Forelimb muscle (tissue), 1 donor: ENCODE measurements at regions not wholly inside any gene's neighbourhood (a gene's known extent, or its start where the extent isn't known, plus 50 kb on each side); places are given as distances from the start of the nearest gene placed in this dataset.

Experiments
- DNase-seq: peaks from one replicate; pipeline ENCODE4 v3.0.0-alpha.2; 2013; ENCODE audit warnings: low read depth

- DNase-seq: peak; percentile 26
Observed at GRCh38 chr4:175947117-175947722, 118.4 kb upstream of the WDR17 start.

DNA sequence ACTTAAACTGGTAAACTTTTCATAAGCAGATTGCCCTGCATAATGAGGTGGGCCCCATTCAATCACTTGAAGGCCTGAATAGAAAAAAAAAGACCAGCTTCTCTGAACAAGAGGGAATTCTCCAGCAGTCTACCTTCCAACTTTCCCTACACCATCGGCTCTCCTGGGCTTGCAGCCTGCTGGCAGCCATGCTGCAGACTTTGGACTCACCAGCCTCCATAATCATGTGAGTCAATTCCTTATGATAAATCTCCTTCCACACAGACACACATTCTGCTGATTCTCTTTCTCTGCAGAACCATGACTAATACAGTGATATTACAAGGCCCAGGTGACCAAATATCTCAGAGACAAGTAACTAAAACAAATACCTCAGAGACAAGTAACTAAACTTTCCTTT, 113.8 kb upstream of the WDR17 start:
- no peak for DNase-seq

- DNase-seq: no peak
Observed at GRCh38 chr4:175953116-175953515, 112.5 kb upstream of the WDR17 start.

DNA sequence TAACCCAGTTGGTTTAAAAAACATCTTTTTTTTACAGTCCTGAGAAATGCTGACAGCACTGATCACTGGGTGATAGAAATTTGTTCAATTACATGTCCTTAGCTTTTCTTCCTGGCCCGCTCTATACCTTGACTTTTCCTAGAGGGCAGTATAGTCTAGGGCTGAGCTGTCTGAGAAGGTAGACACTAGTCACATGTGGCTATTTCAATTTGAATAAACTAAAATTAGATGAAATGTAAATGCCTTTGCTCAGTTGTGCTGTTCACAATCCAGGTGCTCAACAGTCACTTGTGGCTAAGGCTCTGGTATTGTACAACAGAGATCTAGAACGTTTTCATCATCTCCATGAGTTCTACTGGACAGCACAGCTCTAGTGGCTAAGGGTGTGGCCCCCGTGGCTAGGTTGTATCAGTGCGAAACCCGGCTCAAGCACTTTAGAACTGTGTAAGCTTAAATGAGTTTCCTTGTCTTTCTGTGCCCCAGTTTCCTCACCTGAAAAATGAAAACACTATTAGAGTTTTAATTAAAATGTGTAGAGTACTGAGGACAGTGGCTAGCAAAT, 111.6 kb upstream of the WDR17 start:
- no peak for DNase-seq

DNA sequence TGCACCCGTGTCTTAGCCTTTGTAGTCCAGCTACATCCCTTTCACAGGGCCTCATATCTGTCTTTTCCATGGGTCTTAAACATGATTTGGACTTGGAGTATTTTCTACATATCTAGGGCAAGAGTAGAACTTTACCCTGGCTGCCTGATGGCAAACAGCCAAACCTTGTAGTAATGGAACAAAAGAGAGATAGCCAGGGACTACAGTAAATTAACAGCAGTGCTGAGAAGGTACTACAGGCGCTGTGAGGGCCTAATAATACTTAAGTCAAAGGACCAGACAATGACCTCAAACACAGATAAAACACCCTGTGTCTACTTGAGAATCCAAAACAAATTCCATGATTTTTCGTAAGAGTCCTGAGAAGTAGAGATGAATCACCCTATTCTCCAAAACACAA, 111.0 kb upstream of the WDR17 start:
- no peak for DNase-seq

DNA sequence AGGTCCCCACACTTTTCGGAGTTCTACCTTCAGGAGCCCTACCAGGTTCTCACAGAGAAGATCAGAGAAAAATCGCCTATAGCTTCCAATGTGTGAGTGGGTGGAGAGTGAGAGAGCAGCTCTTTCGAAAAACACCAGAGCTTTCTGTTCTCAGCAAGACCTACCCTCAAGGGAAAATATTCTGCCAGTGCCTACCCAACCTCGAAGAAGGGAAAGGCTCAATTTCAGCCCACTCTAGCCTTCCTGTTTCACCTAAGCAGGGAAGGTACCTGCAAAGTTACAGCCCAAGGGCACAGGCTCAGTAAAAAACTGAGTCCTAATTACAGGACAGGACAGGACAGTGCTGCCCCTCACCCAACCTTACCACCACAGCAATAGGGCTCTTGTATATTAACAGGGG, 104.0 kb upstream of the WDR17 start:
- DNase-seq: no peak

- DNase-seq: no peak
Observed at GRCh38 chr4:175970072-175970471, 95.6 kb upstream of the WDR17 start.

- DNase-seq: no peak
Observed at GRCh38 chr4:175970724-175971123, 94.9 kb upstream of the WDR17 start.

GRCh38 chr4:175971388-175972179, 94.1 kb upstream of the WDR17 start:
- DNase-seq: no peak

DNA sequence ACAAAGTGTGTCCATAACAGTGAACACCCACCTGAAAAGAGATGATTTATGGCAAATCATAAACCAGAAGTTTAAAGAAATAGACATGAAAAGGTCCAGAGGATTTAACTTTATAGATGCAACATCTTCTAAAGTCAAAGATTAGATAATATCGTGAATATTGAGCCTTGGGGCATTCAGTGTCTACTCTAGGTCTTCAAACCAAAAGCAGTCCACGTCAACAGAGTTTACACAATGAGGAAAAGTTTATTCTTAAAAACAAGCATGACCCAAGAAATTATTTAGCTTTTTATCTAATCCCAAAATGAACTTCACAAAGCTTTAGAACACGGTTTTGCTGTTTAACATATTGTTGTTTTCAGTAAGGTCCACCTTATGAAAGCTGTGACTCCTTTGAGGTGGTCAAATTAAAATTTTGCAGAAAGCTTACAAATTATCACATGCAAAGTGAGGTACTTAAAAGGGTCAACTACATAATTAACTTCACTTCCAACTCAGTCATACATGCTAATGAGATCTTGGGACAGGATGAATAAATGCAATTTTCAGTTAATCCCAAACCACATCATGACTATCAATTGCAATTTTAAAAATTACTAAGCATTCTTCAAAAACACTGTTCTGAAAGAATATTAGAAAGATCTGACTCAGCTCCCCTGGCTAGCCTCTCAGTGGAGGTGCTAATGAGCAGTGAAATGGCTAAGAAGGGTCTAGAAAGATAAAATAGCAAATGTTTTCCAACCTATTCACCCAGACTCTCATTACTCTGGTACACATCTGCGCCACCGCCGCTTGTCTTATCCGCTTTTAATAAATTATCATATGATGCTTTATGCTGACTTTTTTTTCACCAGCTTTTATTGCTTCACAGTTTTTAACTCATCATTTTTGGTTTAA, 92.4 kb upstream of the WDR17 start:
- no peak for DNase-seq

GRCh38 chr4:175983636-175984035, 82.0 kb upstream of the WDR17 start:
- no peak for DNase-seq

DNA sequence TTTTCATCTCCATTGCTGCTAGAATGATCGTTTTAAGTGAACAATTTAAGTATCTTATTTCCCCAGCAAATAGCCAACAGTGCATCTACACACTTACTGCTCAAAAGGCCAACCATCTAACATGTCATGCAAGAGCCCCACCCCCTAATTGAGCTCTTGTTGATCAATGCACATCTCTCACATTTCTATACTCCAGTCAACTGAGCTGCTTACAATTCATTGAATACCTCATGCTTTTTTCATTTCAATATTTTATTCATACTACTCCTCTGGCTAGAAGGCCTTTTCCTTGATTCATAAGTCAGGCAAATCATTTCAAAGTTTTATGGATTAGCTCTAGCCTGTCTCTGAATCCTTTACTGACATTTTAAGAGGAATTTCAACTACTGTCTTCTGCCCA, 79.0 kb upstream of the WDR17 start:
- DNase-seq: no peak

DNA sequence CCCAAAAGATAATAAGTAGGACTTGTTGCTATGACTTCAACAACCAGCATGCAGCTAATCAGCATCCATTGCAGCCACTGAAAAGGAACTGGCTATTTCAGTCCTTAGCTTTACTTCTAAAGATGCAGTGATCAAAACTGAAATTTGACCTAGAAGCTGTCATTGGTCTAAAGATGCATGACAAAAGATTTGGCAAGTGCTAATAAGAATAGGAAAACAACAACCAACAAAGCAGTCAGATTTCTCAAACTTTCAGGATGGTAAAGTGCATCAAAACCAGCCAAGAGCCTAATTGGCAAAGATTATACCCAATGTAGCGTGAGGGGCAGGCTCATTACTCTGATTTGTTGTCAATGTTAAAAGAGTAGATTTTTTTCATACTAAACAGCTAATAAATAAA, 77.1 kb upstream of the WDR17 start:
- no peak for DNase-seq

DNA sequence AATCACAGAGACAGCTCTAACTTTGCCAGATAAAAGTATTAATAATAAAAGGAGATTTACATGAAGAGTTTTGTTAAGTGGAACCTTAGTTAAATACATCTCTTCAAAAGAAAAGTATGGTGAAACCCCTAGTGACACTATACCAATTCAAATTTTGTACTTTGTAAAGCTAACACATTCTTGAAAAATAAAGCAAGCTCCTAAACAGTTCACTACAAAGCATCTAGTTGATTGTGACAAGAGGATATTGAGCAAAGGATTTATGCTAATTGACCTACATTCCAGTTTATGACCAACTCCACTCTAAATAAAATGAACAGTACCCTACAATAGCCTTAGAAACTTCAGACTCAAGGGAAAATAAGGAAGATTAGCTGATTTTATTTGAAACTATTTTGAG, 69.4 kb upstream of the WDR17 start:
- DNase-seq: no peak

- DNase-seq: no peak
Observed at GRCh38 chr4:175997291-175997690, 68.3 kb upstream of the WDR17 start.

GRCh38 chr4:175998782-175999181, 66.9 kb upstream of the WDR17 start:
- no peak for DNase-seq

- no peak for DNase-seq
Observed at GRCh38 chr4:175999944-176000343, 65.7 kb upstream of the WDR17 start.

DNA sequence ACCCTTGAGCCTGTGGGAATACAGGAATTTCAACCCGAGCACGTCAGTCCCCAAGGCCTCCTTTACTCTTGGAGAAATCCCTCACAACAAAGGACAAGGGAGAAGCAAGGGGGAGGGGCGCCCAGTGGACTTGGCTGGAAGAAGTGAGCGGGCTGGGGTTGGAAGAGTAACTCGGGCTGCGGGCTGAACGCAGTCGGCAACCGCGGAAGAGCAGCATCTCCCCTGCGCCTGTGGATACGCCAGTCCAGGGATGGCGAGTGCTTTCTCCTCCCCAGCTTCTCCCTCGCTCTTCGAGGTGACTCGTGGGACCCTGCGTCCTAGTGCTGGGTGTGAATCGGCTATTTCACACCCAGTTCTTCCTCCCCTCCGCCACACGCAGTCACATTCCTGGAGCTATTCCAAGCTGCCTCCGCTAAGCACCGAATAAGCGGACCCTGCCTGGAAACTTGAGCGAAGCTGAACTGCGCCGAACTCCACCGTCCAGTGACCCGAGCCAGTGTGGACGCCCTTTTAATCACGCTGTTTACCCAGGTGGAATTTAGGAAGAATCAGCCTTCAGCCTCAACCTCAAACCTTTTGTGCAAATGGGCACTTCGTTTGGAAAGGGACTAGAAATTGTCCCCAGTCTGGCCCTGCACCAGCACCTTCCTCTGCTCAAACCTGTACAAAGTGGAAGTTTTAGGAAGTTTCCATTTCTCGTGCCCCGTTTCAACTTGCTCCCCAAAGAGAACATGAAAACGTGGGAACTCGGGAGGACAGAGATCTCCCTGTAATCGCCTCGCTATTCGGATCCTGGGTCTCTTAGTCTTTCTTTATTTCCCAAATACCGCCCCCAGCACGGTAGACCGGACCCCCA, 64.3 kb upstream of the WDR17 start:
- no peak for DNase-seq

- no peak for DNase-seq
Observed at GRCh38 chr4:176002007-176002613, 63.5 kb upstream of the WDR17 start.

DNA sequence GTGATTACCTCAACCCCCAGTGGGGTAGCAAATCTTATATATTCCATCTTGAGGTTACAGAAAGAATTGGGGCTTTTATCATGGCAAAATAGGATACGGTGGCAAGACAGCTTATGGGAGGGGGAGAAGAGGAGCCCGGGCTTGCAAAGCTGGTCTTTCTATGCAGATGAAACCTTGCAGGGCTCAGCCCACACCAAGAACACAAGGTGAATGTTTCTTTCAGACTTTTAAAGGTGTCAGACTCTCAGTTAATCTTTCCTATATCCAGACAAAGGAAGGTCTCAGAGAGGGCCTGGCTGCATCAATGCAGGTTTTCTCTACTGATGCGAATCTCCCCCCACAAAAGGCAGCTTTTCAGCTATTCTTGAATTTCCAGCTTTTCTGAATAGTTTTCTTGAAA, 59.9 kb upstream of the WDR17 start:
- no peak for DNase-seq

- no peak for DNase-seq
Observed at GRCh38 chr4:176009254-176009653, 56.4 kb upstream of the WDR17 start.
